ENCODE measurements at regions not wholly inside any gene's neighbourhood (a gene's known extent, or its start where the extent isn't known, plus 50 kb on each side); places are given as distances from the start of the nearest gene placed in this dataset.

GRCh38 chr14:88085736-88086135 is 80.8 kb downstream of the GPR65 start:
- TF ChIP-seq REST (IDR thresholded peaks at IDR 0.05; ENCODE audit: unreplicated experiment) (no peak), JUNB (IDR thresholded peaks at IDR 0.05; ENCODE audit: unreplicated experiment) (no peak), EZH2 (IDR thresholded peaks at IDR 0.05; ENCODE audit: low read depth, unreplicated experiment) (no peak), CTCF (conservative IDR thresholded peaks at IDR 0.05; ENCODE audit: low read depth in 2 of 2) (no peak), POLR2AphosphoS5 (IDR thresholded peaks at IDR 0.05; ENCODE audit: low read depth) (no peak), EZH2phosphoT487 (IDR thresholded peaks at IDR 0.05; ENCODE audit: unreplicated experiment) (no peak), ETS1 (IDR thresholded peaks at IDR 0.05) (no peak), STAT1 (IDR thresholded peaks at IDR 0.05; ENCODE audit: unreplicated experiment) (no peak), NANOG (IDR thresholded peaks at IDR 0.05; ENCODE audit: borderline replicate concordance) (no peak), CREB1 (CRISPR knock-in tag; IDR thresholded peaks at IDR 0.05; ENCODE audit: low read depth) (no peak), ZNF114 (CRISPR knock-in tag; IDR thresholded peaks at IDR 0.05) (no peak)

Data from GM23338 (cell line).